Glomerular endothelial cell (primary cell): ENCODE measurements at regions not wholly inside any gene's neighbourhood (a gene's known extent, or its start where the extent isn't known, plus 50 kb on each side); places are given as distances from the start of the nearest gene placed in this dataset.
A peak's percentile ranks its signal among the peaks of the same experiment; 100 is the strongest.
"Not testable (repeated sequence)": the region's sequence is repeated elsewhere in the genome, so short reads cannot be mapped to it uniquely, and the experiment has no call there.

Experiments
- DNase-seq: peaks from one replicate; pipeline ENCODE4 v3.0.0-alpha.2; 2011; ENCODE audit warnings: low read depth, low spot score; ENCODE audit errors: extremely low read depth

GRCh38 chr6:111925296-111925695 is 52.0 kb upstream of the FYN start:
- DNase-seq, result peak; percentile 25

- DNase-seq, result no peak
Measured at GRCh38 chr6:111926731-111927302, 53.6 kb upstream of the FYN start.

DNA sequence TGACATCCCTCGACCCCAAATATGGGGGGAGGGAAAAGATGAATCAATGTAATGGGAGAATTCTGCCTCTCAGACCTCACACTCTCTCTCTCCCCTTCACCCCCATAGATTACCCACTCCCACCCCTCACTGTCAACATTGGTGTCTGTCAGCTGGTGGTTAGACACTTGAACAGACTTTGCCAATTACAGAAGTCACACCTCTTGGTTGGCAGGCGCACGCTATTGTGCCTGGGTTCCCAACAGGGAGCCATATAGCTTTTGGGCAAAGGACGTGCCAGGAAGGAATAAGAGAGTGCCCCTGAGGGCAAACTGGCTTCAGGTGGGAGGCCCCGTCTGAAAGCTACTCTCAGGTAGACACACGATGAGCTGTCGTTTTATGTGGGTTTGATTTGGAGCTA is 54.1 kb upstream of the FYN start:
- no peak for DNase-seq

DNA sequence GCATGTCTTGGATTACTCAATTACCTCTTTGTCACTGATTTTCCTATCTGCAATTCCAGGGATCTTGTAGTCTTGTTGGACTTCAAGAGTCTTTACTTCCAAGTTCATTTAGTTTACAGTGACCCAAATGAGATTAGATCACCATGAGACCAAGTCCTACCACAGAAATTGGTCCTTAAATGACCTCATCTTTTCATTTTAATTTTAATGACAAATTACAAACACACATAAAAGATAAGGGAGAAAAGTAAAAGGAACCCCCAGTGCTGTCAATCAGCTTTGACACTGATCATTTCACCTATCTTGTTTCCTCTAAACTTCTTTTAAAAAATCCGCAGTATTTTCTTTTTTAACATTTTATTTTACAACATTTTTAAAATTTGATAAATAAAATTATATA is 54.9 kb upstream of the FYN start:
- DNase-seq, result no peak

DNA sequence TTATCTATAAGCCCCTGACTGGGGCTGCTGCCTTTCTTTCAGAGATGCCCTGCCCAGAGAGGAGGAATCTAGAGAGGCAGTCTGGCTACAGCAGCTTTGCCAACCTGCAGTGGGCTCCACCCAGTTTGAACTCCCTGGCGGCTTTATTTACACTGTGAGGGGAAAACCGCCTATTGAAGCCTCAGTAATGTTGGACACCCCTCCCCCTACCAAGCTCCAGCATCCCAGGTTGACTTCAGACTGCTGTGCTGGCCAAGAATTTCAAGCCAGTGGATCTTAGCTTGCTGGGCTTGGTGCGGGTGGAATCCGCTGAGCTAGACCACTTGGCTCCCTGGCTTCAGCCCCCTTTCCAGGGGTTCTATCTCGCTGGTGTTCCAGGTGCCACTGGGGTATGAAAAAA is 61.4 kb upstream of the FYN start:
- not testable (repeated sequence) for DNase-seq

DNA sequence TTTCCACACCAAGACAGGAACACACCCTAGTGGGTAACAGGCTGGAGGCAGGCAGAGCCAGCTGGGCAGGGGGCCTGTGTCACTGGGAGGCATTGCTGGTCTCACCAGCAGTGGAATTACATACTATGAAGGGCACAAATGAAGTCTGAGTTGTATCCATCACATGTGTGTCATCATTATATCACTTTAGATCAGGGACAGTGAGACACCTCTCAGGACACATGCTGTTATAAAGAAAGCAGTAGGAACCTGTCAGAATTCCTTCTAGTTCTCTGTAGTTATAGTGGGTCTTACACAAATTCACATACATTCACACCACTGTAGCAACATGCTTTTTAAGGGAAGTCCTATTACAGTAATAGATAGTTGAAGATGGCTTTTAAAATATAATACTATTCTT is 63.5 kb upstream of the FYN start:
- DNase-seq, result no peak

- DNase-seq, result no peak
Measured at GRCh38 chr6:111938710-111939109, 65.5 kb upstream of the FYN start.

- DNase-seq, result no peak
Measured at GRCh38 chr6:111939902-111940301, 66.7 kb upstream of the FYN start.

GRCh38 chr6:111940801-111941200 is 67.5 kb upstream of the FYN start:
- no peak for DNase-seq

DNA sequence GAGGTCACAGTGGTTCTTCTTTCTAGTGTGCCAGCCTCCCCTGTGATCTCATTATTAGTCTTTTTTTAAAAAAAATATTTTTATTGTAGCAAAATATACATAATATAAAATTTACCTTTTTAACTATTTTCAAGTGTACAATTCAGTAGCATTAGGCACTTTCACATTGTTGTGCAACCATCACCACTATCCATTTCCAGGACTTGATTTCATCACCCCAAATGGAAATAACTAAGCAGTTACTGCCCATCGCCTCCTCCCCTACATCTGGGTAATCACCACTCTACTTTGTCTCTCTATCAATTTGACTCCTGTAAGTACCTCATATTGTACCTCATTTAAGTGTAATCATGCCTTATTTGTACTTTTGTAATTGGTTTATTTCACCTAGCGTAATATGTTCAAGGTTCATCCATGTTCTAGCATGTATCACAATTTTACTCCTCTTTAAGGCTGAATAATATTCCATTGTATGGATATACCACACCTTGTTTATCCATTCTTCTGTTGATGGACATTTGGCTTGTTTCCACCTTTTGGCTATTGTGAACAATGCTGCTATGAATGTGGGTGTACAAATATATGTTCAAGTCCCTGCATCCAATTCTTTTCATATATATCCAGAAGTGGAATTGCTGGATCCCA is 68.6 kb upstream of the FYN start:
- DNase-seq, result no peak

DNA sequence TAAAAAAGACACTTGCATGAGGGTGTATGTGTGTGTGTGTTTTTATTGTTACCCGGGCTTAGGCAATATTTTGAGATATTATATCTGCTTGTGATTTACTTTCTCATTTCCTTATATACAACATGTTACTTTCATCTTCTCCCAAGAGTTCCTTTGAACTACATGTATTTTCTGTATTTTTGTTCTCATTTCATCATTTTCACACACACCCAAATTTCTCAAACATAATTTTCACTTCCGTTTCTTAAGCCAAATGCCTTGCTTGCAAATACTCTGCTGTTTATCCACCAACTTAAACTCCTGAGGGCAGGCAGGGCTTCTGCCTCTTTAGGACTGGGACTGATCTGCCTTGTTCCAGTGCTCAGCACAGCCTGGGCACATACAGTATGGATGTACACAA is 69.3 kb upstream of the FYN start:
- DNase-seq, result no peak

DNA sequence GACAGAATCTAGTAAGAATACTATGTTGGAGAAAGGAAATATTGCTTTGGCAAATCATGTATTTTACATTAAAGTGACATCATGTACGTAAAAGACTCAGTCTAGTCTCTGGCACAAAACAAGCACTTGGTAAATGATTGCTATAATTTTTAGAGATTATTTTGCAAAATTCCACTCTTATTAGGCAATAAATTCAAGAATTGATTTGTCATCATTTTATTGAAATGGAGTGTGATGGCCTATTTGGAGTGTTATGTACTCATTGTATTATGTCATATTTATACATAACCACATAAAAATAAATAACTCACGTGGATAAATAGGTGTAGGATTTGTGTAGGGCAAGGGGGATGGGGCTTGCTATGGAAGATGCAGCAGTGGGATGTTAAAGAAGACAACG is 70.0 kb upstream of the FYN start:
- DNase-seq, result no peak

- no peak for DNase-seq
Measured at GRCh38 chr6:111943726-111944125, 70.5 kb upstream of the FYN start.

DNA sequence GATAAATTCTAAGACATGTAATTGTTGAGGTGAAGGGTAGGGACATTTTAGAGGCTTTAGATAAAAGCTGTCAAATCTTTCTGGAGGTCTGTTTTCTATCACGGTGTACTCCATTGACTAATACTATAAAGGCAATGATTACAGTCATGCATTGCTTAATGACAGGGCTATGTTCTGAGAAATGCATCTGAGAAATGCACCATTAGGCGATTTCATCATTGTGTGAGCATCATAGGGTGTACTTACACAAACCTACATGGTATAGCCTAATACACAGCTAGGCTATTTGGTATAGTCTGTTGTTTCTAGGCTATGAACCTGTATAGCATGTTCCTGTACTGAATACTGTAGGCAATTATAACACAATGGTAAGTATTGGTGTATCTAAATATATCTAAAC is 71.3 kb upstream of the FYN start:
- DNase-seq, result no peak

- DNase-seq, result no peak
Measured at GRCh38 chr6:111949546-111949945, 76.3 kb upstream of the FYN start.

GRCh38 chr6:111949984-111950383 is 76.7 kb upstream of the FYN start:
- DNase-seq, result not testable (repeated sequence)

DNA sequence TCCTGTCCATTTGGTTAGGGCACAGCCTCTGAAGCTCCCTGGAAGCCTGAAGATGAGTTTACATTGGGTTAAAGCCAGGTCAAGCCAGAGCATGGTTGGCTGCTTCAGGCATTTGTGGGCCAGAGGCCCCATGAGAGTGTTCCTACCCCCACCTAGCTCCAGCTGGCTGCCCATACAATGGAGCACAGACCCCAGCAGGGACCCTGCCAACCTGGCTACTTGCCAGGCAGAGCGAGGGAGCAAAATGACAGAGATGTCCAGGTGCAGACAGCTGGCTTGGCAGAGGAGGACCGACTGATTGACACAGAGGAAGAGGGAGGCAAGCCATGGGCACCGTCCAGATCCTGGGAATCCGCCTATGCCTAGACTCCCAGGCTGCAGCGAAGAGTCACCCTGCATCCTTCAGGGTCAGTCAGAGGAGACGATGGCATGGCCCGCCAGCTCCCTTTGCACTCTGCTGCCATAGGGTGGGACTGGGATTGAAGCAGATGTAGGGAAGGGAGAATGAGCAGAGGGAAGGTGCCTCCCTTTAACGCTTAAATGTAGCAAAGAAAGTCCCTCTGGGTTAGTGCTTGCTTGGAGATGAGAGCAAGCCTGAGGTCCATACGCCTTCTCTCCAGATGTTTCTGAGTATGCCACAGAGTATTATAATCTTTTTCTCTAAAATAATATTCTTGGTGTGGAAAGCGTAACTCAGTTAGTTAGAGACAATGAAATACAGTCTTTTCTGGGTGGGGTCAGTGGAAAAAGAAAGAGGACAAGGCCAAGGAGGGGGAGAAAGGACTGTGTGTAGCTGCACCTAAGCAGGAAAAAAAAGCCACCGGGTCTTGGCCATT is 77.6 kb upstream of the FYN start:
- no peak for DNase-seq

GRCh38 chr6:111951497-111952085 is 78.3 kb upstream of the FYN start:
- DNase-seq, result no peak

GRCh38 chr6:111952274-111952673 is 79.0 kb upstream of the FYN start:
- no peak for DNase-seq

DNA sequence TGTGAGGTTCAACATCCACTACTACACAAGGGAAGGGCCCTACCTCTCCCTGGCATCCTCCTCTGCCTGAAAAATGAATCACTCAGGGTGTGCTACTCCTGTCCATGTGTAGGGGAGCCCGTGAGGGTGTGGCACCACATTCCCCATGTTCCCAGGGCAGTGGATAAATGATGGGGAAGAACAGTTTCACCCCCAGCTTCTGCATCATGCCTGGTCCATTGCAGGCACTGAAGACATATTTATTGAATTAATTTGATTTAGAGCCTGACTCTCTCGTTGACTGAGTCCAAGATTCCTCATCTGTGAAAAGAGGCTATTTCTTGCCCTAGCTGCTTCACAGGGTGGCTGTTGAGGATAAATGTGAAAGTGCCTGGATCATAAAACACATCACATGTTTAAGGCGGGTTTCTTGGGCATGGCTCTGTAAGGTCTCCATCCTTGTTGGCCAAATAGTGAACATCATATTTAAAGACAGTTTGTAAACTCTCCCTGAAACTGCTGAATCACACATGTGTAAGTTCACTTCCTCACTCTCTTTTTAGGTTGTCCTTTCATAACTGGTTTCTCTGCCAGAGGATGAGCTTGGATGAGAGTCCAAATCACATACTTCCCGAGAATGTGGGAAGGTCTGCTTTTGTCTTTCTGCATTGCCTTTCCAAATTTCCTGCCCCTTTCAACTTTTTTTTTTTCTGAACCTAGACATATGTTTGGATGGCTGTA is 79.7 kb upstream of the FYN start:
- DNase-seq, result no peak

DNA sequence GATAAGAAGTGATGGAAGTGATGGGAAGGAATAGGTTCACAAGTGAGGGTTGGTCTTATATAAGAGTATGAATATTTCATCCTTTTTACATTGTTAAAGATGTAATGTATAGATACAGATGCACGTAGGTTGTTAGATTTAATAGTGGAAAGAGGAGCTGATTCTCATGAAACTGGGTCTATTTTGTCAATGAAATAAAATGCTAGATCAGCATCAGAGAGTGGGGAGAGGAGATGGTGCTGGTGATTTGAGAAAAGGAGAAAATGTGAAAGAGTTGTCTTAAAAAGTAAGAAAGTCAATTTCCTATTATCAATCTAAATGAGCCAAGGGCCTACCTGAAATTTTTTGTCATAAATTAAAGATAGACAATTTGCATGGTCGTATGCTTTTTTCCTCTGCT is 82.8 kb upstream of the FYN start:
- no peak for DNase-seq
